ENCODE measurements at regions not wholly inside any gene's neighbourhood (a gene's known extent, or its start where the extent isn't known, plus 50 kb on each side); places are given as distances from the start of the nearest gene placed in this dataset.
"Not testable (repeated sequence)": the region's sequence is repeated elsewhere in the genome, so short reads cannot be mapped to it uniquely, and the experiment has no call there.

GRCh38 chr6:60408747-60409146 lies 1877.3 kb downstream of the KHDRBS2 start:
- CTCF ChIA-PET; DNase-seq (ENCODE audit: low read depth, low spot score); POLR2A ChIA-PET; H3K4me3 ChIP-seq (ENCODE audit: low read depth, low read length): not testable (repeated sequence)

- CTCF ChIA-PET; DNase-seq (ENCODE audit: low read depth, low spot score); POLR2A ChIA-PET; H3K4me3 ChIP-seq (ENCODE audit: low read depth, low read length): not testable (repeated sequence)
Measured at GRCh38 chr6:60403268-60403667, 1882.8 kb downstream of the KHDRBS2 start.

DNA sequence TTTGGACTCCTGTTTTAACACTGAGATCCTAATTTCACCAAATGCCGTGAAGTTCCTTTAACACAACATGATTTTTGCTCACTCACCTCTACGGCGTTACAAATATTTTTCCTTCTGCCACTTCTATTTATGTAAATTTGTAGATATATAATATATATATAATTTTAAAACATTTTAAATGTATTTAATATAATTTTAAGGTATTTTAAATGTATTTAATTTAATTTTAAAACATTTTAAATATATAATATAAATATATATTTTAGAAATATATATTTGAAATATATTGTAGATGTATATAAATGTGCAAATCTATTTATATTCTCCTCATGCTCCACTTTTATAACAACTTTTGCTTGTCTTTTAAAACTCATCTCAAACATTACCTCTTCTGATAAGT lies 1883.5 kb downstream of the KHDRBS2 start:
- POLR2A ChIA-PET; DNase-seq (ENCODE audit: low read depth, low spot score); CTCF ChIA-PET; H3K4me3 ChIP-seq (ENCODE audit: low read depth, low read length): not testable (repeated sequence)

DNA sequence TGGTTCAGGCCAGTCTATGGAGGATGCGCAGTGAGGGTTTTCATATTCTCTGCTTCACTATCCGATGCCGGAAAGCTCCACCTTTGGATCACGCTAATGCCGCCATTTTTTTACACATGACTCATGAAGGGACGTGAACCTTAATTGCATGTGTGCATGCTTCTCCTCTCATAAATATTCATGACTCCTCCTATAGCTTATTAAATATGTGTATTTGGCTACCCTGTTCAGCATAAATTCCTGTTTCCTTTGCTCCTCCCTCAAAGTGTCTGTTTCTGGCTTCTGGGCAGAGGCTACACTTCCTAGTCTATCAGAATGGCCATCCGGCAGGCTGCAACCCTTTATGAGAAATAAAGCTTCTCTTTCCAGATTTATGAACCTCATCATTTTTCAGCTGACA lies 1890.8 kb downstream of the KHDRBS2 start:
- CTCF ChIA-PET; POLR2A ChIA-PET; DNase-seq (ENCODE audit: low read depth, low spot score): not testable (repeated sequence)

DNA sequence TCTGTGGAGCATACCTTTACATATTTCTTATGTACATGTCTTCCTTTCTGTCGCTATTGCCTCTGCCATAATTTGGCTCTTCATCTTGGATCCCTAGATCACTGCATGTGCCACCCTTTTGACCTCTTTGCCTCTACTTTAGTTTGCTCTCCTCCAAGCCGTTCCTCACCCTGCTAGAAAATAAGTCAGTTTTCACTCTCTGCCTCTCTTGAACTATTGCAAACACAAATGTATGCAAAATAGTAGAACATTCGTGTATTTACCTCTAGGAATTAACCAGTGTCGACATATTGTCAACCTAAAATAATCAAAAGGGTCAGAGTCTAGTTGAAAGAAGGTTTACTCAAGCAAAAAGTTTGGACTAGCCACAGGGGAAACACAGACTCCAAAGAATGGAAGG lies 1893.1 kb downstream of the KHDRBS2 start:
- POLR2A ChIA-PET; DNase-seq (ENCODE audit: low read depth, low spot score); CTCF ChIA-PET; H3K4me3 ChIP-seq (ENCODE audit: low read depth, low read length): not testable (repeated sequence)

More for the DNA sequence above, 1890.8 kb downstream of the KHDRBS2 start:
- H3K4me3 ChIP-seq (ENCODE audit: low read depth, low read length), result not testable (repeated sequence)

GRCh38 chr6:60389094-60389493 lies 1896.9 kb downstream of the KHDRBS2 start:
- DNase-seq (ENCODE audit: low read depth, low spot score); CTCF ChIA-PET; POLR2A ChIA-PET; H3K4me3 ChIP-seq (ENCODE audit: low read depth, low read length): not testable (repeated sequence)

GRCh38 chr6:60384614-60385013 lies 1901.4 kb downstream of the KHDRBS2 start:
- POLR2A ChIA-PET; CTCF ChIA-PET; H3K4me3 ChIP-seq (ENCODE audit: low read depth, low read length); DNase-seq (ENCODE audit: low read depth, low spot score): not testable (repeated sequence)

DNA sequence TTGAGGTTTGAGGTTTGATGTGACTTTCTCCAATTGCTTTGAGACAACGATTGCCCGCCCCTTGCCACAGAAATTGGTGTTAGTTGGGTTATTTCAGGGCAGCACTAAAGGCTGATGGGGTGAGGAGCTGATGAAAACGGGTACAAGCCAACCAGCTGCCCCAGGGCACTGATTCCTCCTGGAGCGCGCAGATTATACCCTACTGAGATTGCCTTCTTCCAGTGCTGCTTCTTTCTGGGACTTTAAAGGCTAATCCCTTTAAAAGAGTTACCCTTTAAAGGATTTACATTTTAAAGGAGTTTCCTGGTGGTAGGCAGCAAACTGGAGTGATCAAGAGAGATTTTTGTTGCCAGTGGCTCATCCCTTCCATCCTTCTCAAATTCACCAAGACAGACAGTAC lies 1903.3 kb downstream of the KHDRBS2 start:
- H3K4me3 ChIP-seq (ENCODE audit: low read depth, low read length); DNase-seq (ENCODE audit: low read depth, low spot score); POLR2A ChIA-PET; CTCF ChIA-PET: not testable (repeated sequence)

DNA sequence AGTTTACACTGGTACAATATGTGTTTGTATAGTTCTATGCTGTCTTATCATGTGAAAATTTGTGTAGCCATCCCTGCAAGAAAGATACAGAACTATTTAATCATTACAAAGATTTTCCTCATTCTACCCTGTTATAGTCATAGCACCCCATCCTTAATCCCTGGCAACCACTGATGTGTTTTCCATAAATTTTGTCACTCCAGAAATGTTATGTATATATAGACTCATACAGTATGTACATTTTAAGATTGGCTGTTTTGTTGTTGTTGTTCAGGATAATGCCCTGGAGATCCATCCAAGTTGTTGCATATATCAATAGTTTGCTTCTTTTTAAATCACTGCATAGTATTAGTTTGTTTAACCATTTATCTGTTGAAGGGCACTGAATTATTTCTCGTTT lies 1911.9 kb downstream of the KHDRBS2 start:
- CTCF ChIA-PET; H3K4me3 ChIP-seq (ENCODE audit: low read depth, low read length); POLR2A ChIA-PET; DNase-seq (ENCODE audit: low read depth, low spot score): not testable (repeated sequence)

GRCh38 chr6:60367800-60368199 lies 1918.2 kb downstream of the KHDRBS2 start:
- DNase-seq (ENCODE audit: low read depth, low spot score), result peak; percentile 4
- H3K4me3 ChIP-seq (ENCODE audit: low read depth, low read length); CTCF ChIA-PET; POLR2A ChIA-PET: not testable (repeated sequence)

- DNase-seq (ENCODE audit: low read depth, low spot score); POLR2A ChIA-PET: not testable (repeated sequence)
Measured at GRCh38 chr6:60365901-60366300, 1920.1 kb downstream of the KHDRBS2 start.

GRCh38 chr6:60342411-60343008 lies 1943.5 kb downstream of the KHDRBS2 start:
- POLR2A ChIA-PET; DNase-seq (ENCODE audit: low read depth, low spot score); CTCF ChIA-PET; H3K4me3 ChIP-seq (ENCODE audit: low read depth, low read length): not testable (repeated sequence)

More at GRCh38 chr6:60365901-60366300, 1920.1 kb downstream of the KHDRBS2 start:
- CTCF ChIA-PET; H3K4me3 ChIP-seq (ENCODE audit: low read depth, low read length): not testable (repeated sequence)

DNA sequence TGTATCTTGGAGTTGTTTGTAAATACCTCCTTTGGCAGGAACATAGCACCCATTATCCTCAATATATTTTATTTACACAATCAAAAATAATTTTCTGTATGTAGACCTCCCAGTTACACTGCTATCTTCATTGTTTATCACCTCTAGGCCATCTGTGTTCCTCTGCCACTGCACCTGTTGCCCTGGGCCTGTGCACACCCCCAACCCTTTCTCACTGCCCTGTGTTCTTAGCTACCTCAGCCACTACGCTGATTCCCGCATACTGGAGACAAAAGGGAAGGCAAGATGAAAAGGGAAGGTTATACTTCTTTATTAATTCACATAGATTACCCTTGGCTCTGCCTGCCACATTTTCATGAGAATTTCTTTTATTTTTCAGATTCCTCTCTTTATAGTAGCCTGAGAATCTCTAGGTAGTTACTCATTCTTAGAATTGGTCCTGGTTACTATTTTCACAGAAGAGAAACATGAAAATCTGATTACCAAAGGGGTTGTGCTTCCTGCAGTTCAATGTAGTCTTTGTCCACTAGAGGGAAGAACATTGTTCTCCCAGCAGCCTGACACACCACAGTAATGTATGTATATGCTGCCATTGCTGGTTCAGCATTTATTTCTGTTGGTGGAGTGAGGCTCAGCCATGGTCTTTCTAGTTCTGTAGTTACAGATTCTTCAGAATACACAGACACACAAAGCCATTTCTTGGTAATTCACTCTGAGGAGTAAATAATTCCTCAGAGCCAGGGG lies 1947.5 kb downstream of the KHDRBS2 start:
- CTCF ChIA-PET; DNase-seq (ENCODE audit: low read depth, low spot score); H3K4me3 ChIP-seq (ENCODE audit: low read depth, low read length); POLR2A ChIA-PET: not testable (repeated sequence)

DNA sequence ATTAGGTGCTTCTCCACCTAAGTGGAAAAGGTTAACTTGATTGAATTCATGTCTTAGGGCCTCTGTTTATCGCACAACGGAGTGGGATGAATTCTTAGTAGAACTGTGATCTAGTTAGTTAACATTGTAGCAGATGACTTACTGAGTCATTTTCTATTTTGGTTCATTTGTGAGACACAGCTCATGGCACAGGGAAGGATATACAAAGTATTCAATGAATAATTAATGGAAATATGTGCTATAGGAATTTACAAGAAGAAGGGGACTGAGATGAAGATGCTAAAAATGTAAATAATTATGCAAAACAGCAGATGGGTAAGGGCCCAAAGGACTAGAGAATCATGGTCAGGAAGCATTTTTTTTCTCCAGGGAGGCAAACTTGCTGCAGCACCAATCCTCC lies 1950.9 kb downstream of the KHDRBS2 start:
- DNase-seq (ENCODE audit: low read depth, low spot score); POLR2A ChIA-PET; CTCF ChIA-PET; H3K4me3 ChIP-seq (ENCODE audit: low read depth, low read length): not testable (repeated sequence)

- CTCF ChIA-PET; DNase-seq (ENCODE audit: low read depth, low spot score); POLR2A ChIA-PET; H3K4me3 ChIP-seq (ENCODE audit: low read depth, low read length): not testable (repeated sequence)
Measured at GRCh38 chr6:60333708-60334107, 1952.3 kb downstream of the KHDRBS2 start.

DNA sequence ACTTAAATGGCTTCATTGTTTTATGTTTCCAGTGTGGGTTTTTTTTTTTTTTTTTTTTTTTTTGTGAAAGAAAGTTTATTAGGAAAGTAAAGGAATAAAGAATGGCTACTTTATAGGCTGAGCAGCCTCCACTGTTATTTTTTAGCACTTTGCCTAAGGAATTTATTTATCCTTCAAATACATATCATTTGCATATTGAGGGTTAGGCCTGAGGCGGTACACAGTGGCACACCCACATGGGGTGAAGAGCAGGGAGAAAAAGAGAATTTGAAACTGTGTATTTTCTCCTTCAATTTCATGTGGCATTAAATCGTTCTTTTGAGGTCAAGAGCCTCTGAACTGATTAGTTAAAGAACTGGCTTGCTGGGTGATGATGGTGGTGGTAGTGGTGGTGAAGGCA lies 1977.1 kb downstream of the KHDRBS2 start:
- DNase-seq (ENCODE audit: low read depth, low spot score); CTCF ChIA-PET; H3K4me3 ChIP-seq (ENCODE audit: low read depth, low read length); POLR2A ChIA-PET: not testable (repeated sequence)
